ENCODE measurements at regions not wholly inside any gene's neighbourhood (a gene's known extent, or its start where the extent isn't known, plus 50 kb on each side); places are given as distances from the start of the nearest gene placed in this dataset.

GRCh38 chr2:106577255-106577651 is 90.1 kb downstream of the CD8B2 start:
- Histone ChIP-seq H3K36me3 (ENCODE audit: insufficient read depth, low read length) (no peaks in the 10 kb centered on the region), H3K27ac (ENCODE audit: low read depth in 1 of 2, low read length in 2 of 2) (no peak overlapping the region), H3K27me3 (ENCODE audit: control insufficient read depth in 1 of 2, insufficient read depth in 2 of 2, low read length in 2 of 2) (peaks cover 17 to 19% of the 10 kb centered on the region in 2 experiments), H3K4me1 (ENCODE audit: insufficient read depth, low read length) (peaks cover 4% of the 10 kb centered on the region), H3K9me3 (ENCODE audit: control insufficient read depth in 1 of 2, insufficient read depth in 1 of 2, low read length in 2 of 2) (no peaks in the 10 kb centered on the region), H3K4me3 (ENCODE audit: low read length) (no peak overlapping the region)
- H3K9me3 Mint-ChIP-seq = no peaks in the 10 kb centered on the region
- POLR2A ChIA-PET = no interaction called here
- no peaks in the 10 kb centered on the region for H3K36me3 Mint-ChIP-seq (ENCODE audit: low read depth)
- intact Hi-C loops (cut with DNase I, micrococcal nuclease) = no loop called here
- CTCF ChIA-PET = no interaction called here
- TF ChIP-seq, protein P1, sequence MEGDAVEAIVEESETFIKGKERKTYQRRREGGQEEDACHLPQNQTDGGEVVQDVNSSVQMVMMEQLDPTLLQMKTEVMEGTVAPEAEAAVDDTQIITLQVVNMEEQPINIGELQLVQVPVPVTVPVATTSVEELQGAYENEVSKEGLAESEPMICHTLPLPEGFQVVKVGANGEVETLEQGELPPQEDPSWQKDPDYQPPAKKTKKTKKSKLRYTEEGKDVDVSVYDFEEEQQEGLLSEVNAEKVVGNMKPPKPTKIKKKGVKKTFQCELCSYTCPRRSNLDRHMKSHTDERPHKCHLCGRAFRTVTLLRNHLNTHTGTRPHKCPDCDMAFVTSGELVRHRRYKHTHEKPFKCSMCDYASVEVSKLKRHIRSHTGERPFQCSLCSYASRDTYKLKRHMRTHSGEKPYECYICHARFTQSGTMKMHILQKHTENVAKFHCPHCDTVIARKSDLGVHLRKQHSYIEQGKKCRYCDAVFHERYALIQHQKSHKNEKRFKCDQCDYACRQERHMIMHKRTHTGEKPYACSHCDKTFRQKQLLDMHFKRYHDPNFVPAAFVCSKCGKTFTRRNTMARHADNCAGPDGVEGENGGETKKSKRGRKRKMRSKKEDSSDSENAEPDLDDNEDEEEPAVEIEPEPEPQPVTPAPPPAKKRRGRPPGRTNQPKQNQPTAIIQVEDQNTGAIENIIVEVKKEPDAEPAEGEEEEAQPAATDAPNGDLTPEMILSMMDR (IDR thresholded peaks at IDR 0.05) = no peak
- ATAC-seq (ENCODE audit: poor library complexity) = no peak
- no peak overlapping the region for H3K4me3 Mint-ChIP-seq
- peaks cover 49% of the 10 kb centered on the region for H3K27me3 Mint-ChIP-seq
- DNase-seq = no peak
- H3K4me1 Mint-ChIP-seq (ENCODE audit: low read depth) = peaks cover 16% of the 10 kb centered on the region
- H3K27ac Mint-ChIP-seq = no peak overlapping the region

- Histone ChIP-seq H3K4me1 (ENCODE audit: insufficient read depth, low read length) (peaks cover 7% of the 10 kb centered on the region), H3K27ac (ENCODE audit: low read depth in 1 of 2, low read length in 2 of 2) (no peak overlapping the region), H3K9me3 (ENCODE audit: control insufficient read depth in 1 of 2, insufficient read depth in 1 of 2, low read length in 2 of 2) (no peaks in the 10 kb centered on the region), H3K36me3 (ENCODE audit: insufficient read depth, low read length) (no peaks in the 10 kb centered on the region), H3K4me3 (ENCODE audit: low read length) (no peak overlapping the region), H3K27me3 (ENCODE audit: control insufficient read depth in 1 of 2, insufficient read depth in 2 of 2, low read length in 2 of 2) (peaks cover 17 to 19% of the 10 kb centered on the region in 2 experiments)
- TF ChIP-seq, protein P1 (IDR thresholded peaks at IDR 0.05) = no peak
- no peak for DNase-seq
- Mint-ChIP-seq H3K9me3 (no peaks in the 10 kb centered on the region), H3K27ac (no peak overlapping the region), H3K4me3 (no peak overlapping the region), H3K36me3 (ENCODE audit: low read depth) (no peaks in the 10 kb centered on the region), H3K27me3 (peaks cover 56% of the 10 kb centered on the region), H3K4me1 (ENCODE audit: low read depth) (peaks cover 22% of the 10 kb centered on the region)
- ChIA-PET CTCF (no interaction called here), POLR2A (no interaction called here)
- intact Hi-C loops (cut with DNase I, micrococcal nuclease) = loop anchor here in 1 of 2 experiments (2.0 to 10.0 kb wide), 3 partner anchors 475 to 1465 kb away; no protein-coding TSS in a partner anchor
- no peak for ATAC-seq (ENCODE audit: poor library complexity)
Measured at GRCh38 chr2:106579750-106580197, 92.6 kb downstream of the CD8B2 start.

DNA sequence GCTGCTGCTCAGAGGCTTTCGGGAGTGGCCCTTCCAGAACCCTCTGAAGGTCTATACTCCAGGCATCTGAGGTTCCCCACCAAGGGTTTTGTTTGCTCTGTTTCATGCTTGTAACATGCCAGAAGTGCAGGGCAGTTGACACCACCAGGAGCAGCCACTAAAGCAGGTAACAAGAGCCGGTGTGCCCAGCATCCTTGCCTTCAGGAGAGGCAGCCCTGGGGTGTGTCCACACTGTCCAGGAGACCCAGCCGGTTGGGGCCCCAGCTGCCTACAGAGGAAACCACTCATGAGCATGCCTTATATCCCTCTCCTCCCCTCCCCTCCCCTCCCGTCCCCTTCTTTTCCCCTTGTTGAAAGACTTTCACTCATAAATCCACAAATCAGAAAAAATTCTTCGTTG is 93.1 kb downstream of the CD8B2 start:
- no peak overlapping the region for H3K27ac ChIP-seq (ENCODE audit: low read depth in 1 of 2, low read length in 2 of 2)
- TF ChIP-seq, protein P1 (IDR thresholded peaks at IDR 0.05) = no peak
- peaks cover 7% of the 10 kb centered on the region for H3K4me1 ChIP-seq (ENCODE audit: insufficient read depth, low read length)
- H3K4me1 Mint-ChIP-seq (ENCODE audit: low read depth) = peaks cover 22% of the 10 kb centered on the region
- no peaks in the 10 kb centered on the region for H3K9me3 ChIP-seq (ENCODE audit: control insufficient read depth in 1 of 2, insufficient read depth in 1 of 2, low read length in 2 of 2)
- H3K4me3 Mint-ChIP-seq = no peak overlapping the region
- no peaks in the 10 kb centered on the region for H3K9me3 Mint-ChIP-seq
- peaks cover 17 to 19% of the 10 kb centered on the region in 2 experiments for H3K27me3 ChIP-seq (ENCODE audit: control insufficient read depth in 1 of 2, insufficient read depth in 2 of 2, low read length in 2 of 2)
- ATAC-seq (ENCODE audit: poor library complexity) (no peak), DNase-seq (no peak)
- no peaks in the 10 kb centered on the region for H3K36me3 ChIP-seq (ENCODE audit: insufficient read depth, low read length)
- H3K4me3 ChIP-seq (ENCODE audit: low read length) = no peak overlapping the region
- H3K27me3 Mint-ChIP-seq = peaks cover 56% of the 10 kb centered on the region
- H3K36me3 Mint-ChIP-seq (ENCODE audit: low read depth) = no peaks in the 10 kb centered on the region
- POLR2A ChIA-PET = no interaction called here
- no peak overlapping the region for H3K27ac Mint-ChIP-seq
- CTCF ChIA-PET = no interaction called here
- intact Hi-C loops (cut with DNase I, micrococcal nuclease) = loop anchor here in 1 of 2 experiments (2.0 to 10.0 kb wide), 3 partner anchors 475 to 1465 kb away; no protein-coding TSS in a partner anchor

All from CD4-positive, alpha-beta T cell (primary cell).